Parathyroid adenoma (tissue), 2 donors: ENCODE measurements at regions not wholly inside any gene's neighbourhood (a gene's known extent, or its start where the extent isn't known, plus 50 kb on each side); places are given as distances from the start of the nearest gene placed in this dataset.

Source experiments
- H2AFZ ChIP-seq: fragments of 300-600 bp; sonication (generic); one replicate; pipeline ENCODE4 v1.7.0; 2017; ENCODE audit warnings: antibody characterized with exemption, mild to moderate bottlenecking
- H3K27ac ChIP-seq: fragments of 300-600 bp; sonication (generic); one replicate; pipeline ENCODE4 v1.7.0; 2017
- H3K27me3 ChIP-seq: fragments of 300-600 bp; sonication (generic); one replicate; pipeline ENCODE4 v1.7.0; 2017; ENCODE audit warnings: low read length; ENCODE audit not compliant: control insufficient read depth, insufficient read depth
- H3K36me3 ChIP-seq: fragments of 300-600 bp; sonication (generic); one replicate; pipeline ENCODE4 v1.7.0; 2017; ENCODE audit warnings: low read length; ENCODE audit not compliant: control insufficient read depth, insufficient read depth
- H3K4me1 ChIP-seq: fragments of 300-600 bp; sonication (generic); one replicate; pipeline ENCODE4 v1.7.0; 2017; ENCODE audit warnings: control low read depth
- H3K4me2 ChIP-seq: fragments of 300-600 bp; sonication (generic); one replicate; pipeline ENCODE4 v1.7.0; 2017; ENCODE audit warnings: low read length
- H3K4me3 ChIP-seq: fragments of 300-600 bp; sonication (generic); one replicate; pipeline ENCODE4 v1.7.0; 2017; ENCODE audit warnings: low read depth, low read length
- H3K79me2 ChIP-seq: fragments of 300-600 bp; sonication (generic); one replicate; pipeline ENCODE4 v1.7.0; 2017; ENCODE audit warnings: control low read depth
- H3K9ac ChIP-seq: fragments of 300-600 bp; sonication (generic); one replicate; pipeline ENCODE4 v1.7.0; 2017; ENCODE audit warnings: mild to moderate bottlenecking
- H3K9me3 ChIP-seq: fragments of 300-600 bp; sonication (generic); one replicate; pipeline ENCODE4 v1.7.0; 2017; ENCODE audit warnings: low read length; ENCODE audit not compliant: control insufficient read depth
- CTCF ChIP-seq: fragments of 300-600 bp; sonication (generic); IDR thresholded peaks from one replicate; pipeline ENCODE4 v1.7.0; 2017; ENCODE audit warnings: antibody characterized with exemption, mild to moderate bottlenecking
- donor health status: primary hyperparathyroidism.

GRCh38 chr2:149928011-149928410 is 340.4 kb upstream of the MMADHC start:
- TF ChIP-seq CTCF = no peak
- no peak overlapping the region for H2AFZ ChIP-seq
- no peak overlapping the region for H3K27ac ChIP-seq
- no peaks in the 10 kb centered on the region for H3K4me1 ChIP-seq
- no peaks in the 10 kb centered on the region for H3K27me3 ChIP-seq
- no peak overlapping the region for H3K9ac ChIP-seq
- H3K4me2 ChIP-seq = no peak overlapping the region
- no peaks in the 10 kb centered on the region for H3K9me3 ChIP-seq
- H3K4me3 ChIP-seq = no peak overlapping the region
- H3K36me3 ChIP-seq = no peaks in the 10 kb centered on the region
- no peaks in the 10 kb centered on the region for H3K79me2 ChIP-seq

GRCh38 chr2:149926149-149926548 is 338.6 kb upstream of the MMADHC start:
- H3K79me2 ChIP-seq = no peaks in the 10 kb centered on the region
- H3K9me3 ChIP-seq = peaks cover under 1% of the 10 kb centered on the region
- H3K27ac ChIP-seq = no peak overlapping the region
- H2AFZ ChIP-seq = no peak overlapping the region
- H3K4me3 ChIP-seq = no peak overlapping the region
- no peaks in the 10 kb centered on the region for H3K4me1 ChIP-seq
- H3K9ac ChIP-seq = no peak overlapping the region
- no peaks in the 10 kb centered on the region for H3K36me3 ChIP-seq
- H3K4me2 ChIP-seq = no peak overlapping the region
- H3K27me3 ChIP-seq = no peaks in the 10 kb centered on the region
- TF ChIP-seq CTCF = no peak

- Histone ChIP-seq H3K36me3 (no peaks in the 10 kb centered on the region), H3K4me1 (no peaks in the 10 kb centered on the region)
- no peak for TF ChIP-seq CTCF
These were observed 337.1 kb upstream of the MMADHC start for GRCh38 chr2:149924549-149925213.

GRCh38 chr2:149924028-149924427 is 336.5 kb upstream of the MMADHC start:
- H3K4me3 ChIP-seq = no peak overlapping the region
- no peak for TF ChIP-seq CTCF
- no peaks in the 10 kb centered on the region for H3K79me2 ChIP-seq
- H2AFZ ChIP-seq = no peak overlapping the region
- H3K4me2 ChIP-seq = no peak overlapping the region
- no peak overlapping the region for H3K9ac ChIP-seq
- H3K9me3 ChIP-seq = peaks cover 3% of the 10 kb centered on the region
- no peaks in the 10 kb centered on the region for H3K36me3 ChIP-seq
- no peak overlapping the region for H3K27ac ChIP-seq
- no peaks in the 10 kb centered on the region for H3K4me1 ChIP-seq
- H3K27me3 ChIP-seq = no peaks in the 10 kb centered on the region

More at GRCh38 chr2:149924549-149925213, 337.1 kb upstream of the MMADHC start:
- H3K79me2 ChIP-seq = no peaks in the 10 kb centered on the region
- H3K4me2 ChIP-seq = no peak overlapping the region
- peaks cover 3% of the 10 kb centered on the region for H3K9me3 ChIP-seq
- H3K27ac ChIP-seq = no peak overlapping the region
- no peak overlapping the region for H3K9ac ChIP-seq
- H2AFZ ChIP-seq = no peak overlapping the region
- no peak overlapping the region for H3K4me3 ChIP-seq
- H3K27me3 ChIP-seq = no peaks in the 10 kb centered on the region
